K562 (cell line): ENCODE measurements at regions not wholly inside any gene's neighbourhood (a gene's known extent, or its start where the extent isn't known, plus 50 kb on each side); places are given as distances from the start of the nearest gene placed in this dataset.

Experiments used
- HSF4 ChIP-seq: fragments of 250-450 bp; sonication (Bioruptor Pico); IDR thresholded peaks from 2 replicates; pipeline ENCODE4 v2.1.2; 2022; ENCODE audit warnings: mild to moderate bottlenecking, moderate library complexity, borderline replicate concordance
- KDM1A ChIP-seq, 2 experiments: fragments of 450-650 bp; IDR thresholded peaks; 2 replicates each; pipeline ENCODE4 v1.6.1; 2016; ENCODE audit warnings: mild to moderate bottlenecking in 2 of 2
- MAFG ChIP-seq: fragments of 450-650 bp; conservative IDR thresholded peaks from 2 replicates; pipeline ENCODE4 v1.6.1; 2016; ENCODE audit warnings: missing genetic modification characterization, missing compliant biosample characterization
- MYNN ChIP-seq, 2 experiments: sonication (generic); formaldehyde crosslinking in 1 of 2; IDR thresholded peaks; 2 replicates each; pipeline versions ENCODE4 v1.5.0 to v1.6.1; 2016 to 2020; ENCODE audit warnings: antibody characterized with exemption in 1 of 2, missing genetic modification reagents in 1 of 2
- NR3C1 ChIP-seq: sonication (generic); formaldehyde crosslinking; IDR thresholded peaks from 2 replicates; pipeline ENCODE4 v1.8.1; 2022; ENCODE audit warnings: missing genetic modification reagents
- POLR2AphosphoS5 ChIP-seq: IDR thresholded peaks from 2 replicates; pipeline ENCODE4 v1.6.1; 2011; ENCODE audit warnings: mild to moderate bottlenecking, low read depth, low read length, moderate library complexity; ENCODE audit not compliant: control insufficient read depth, insufficient read depth
- PRMT5 ChIP-seq: sonication (generic); formaldehyde crosslinking; IDR thresholded peaks from 2 replicates; pipeline ENCODE4 v1.5.0; 2020; ENCODE audit warnings: missing genetic modification reagents
- PURB ChIP-seq: sonication (generic); formaldehyde crosslinking; IDR thresholded peaks from 2 replicates; pipeline ENCODE4 v1.9.0; 2021; ENCODE audit warnings: low read depth, mild to moderate bottlenecking, missing genetic modification reagents
- ZBTB1 ChIP-seq: sonication (generic); formaldehyde crosslinking; IDR thresholded peaks from 2 replicates; pipeline ENCODE4 v1.8.1; 2023; ENCODE audit warnings: missing genetic modification reagents, low read depth, mild to moderate bottlenecking, borderline replicate concordance
- ZNF431 ChIP-seq: sonication (generic); formaldehyde crosslinking; IDR thresholded peaks from 2 replicates; pipeline ENCODE4 v1.8.0; 2022; ENCODE audit warnings: mild to moderate bottlenecking, missing genetic modification reagents
- TF ChIP-seq, protein P1 (sequence below): fragments of 450-650 bp; IDR thresholded peaks from 2 replicates; pipeline ENCODE4 v1.6.1; 2016; ENCODE audit warnings: antibody characterized with exemption
- TF ChIP-seq, protein P2 (sequence below), 3 experiments: IDR thresholded peaks in 2 of 3; conservative IDR thresholded peaks in 1 of 3; 2 replicates each; pipeline ENCODE4 v1.5.1; 2011 to 2012; ENCODE audit warnings: low read length in 3 of 3, mild to moderate bottlenecking in 3 of 3, control low read depth in 2 of 3, improper control_type of control experiment in 1 of 3, inconsistent platforms in 1 of 3, low read depth in 1 of 3, mixed read lengths in 1 of 3, moderate library complexity in 1 of 3; ENCODE audit not compliant: insufficient read depth in 2 of 3

DNA sequence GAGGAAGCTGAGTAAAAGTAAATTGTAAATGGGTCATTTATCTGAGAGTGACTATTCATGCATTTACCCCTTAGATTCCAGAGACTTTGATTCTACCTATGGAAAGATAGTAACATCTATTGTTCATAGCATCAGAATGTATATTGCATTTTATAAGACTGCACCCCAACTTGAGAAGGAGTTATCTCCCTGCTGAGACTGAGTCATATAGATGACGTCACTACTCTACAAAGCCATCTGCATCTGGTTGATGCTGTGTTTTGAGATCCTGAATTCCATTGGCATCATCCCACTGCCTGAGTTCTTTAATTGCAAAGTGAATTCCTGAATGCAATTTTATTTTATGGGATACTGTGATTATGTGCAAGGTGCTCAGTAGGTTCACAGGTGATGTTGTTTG, 444.0 kb upstream of the SLC35B3 start:
- no peak for TF ChIP-seq MAFG (tag)
- TF ChIP-seq PURB (CRISPR knock-in tag), result no peak
- no peak for TF ChIP-seq NR3C1
- TF ChIP-seq KDM1A (IDR thresholded peaks at IDR 0.05), result no peak
- TF ChIP-seq ZNF431 (CRISPR knock-in tag), result no peak
- TF ChIP-seq ZBTB1, result no peak
- TF ChIP-seq PRMT5, result no peak
- TF ChIP-seq HSF4 (CRISPR knock-in tag), result no peak
- TF ChIP-seq, protein P1, sequence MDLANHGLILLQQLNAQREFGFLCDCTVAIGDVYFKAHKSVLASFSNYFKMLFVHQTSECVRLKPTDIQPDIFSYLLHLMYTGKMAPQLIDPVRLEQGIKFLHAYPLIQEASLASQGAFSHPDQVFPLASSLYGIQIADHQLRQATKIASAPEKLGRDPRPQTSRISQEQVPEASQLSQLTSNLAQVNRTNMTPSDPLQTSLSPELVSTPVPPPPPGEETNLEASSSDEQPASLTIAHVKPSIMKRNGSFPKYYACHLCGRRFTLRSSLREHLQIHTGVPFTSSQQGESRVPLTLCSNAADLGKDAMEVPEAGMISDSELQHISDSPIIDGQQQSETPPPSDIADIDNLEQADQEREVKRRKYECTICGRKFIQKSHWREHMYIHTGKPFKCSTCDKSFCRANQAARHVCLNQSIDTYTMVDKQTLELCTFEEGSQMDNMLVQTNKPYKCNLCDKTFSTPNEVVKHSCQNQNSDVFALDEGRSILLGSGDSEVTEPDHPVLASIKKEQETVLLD, result no peak
- TF ChIP-seq, protein P2, sequence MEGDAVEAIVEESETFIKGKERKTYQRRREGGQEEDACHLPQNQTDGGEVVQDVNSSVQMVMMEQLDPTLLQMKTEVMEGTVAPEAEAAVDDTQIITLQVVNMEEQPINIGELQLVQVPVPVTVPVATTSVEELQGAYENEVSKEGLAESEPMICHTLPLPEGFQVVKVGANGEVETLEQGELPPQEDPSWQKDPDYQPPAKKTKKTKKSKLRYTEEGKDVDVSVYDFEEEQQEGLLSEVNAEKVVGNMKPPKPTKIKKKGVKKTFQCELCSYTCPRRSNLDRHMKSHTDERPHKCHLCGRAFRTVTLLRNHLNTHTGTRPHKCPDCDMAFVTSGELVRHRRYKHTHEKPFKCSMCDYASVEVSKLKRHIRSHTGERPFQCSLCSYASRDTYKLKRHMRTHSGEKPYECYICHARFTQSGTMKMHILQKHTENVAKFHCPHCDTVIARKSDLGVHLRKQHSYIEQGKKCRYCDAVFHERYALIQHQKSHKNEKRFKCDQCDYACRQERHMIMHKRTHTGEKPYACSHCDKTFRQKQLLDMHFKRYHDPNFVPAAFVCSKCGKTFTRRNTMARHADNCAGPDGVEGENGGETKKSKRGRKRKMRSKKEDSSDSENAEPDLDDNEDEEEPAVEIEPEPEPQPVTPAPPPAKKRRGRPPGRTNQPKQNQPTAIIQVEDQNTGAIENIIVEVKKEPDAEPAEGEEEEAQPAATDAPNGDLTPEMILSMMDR (IDR thresholded peaks at IDR 0.05 in 2 of 3, conservative IDR thresholded peaks at IDR 0.05 in 1 of 3; ENCODE audit: insufficient read depth in 2 of 3, low read depth in 1 of 3, low read length in 3 of 3), result no peak
- no peak for TF ChIP-seq POLR2AphosphoS5
- TF ChIP-seq MYNN (IDR thresholded peaks at IDR 0.05), result no peak
- no peak for TF ChIP-seq MYNN (CRISPR knock-in tag; IDR thresholded peaks at IDR 0.05)
